HepG2 (cell line): ENCODE measurements at regions not wholly inside any gene's neighbourhood (a gene's known extent, or its start where the extent isn't known, plus 50 kb on each side); places are given as distances from the start of the nearest gene placed in this dataset.

Experiments used
- ARID5B ChIP-seq: IDR thresholded peaks from 2 replicates; pipeline ENCODE4 v1.4.0; 2020; ENCODE audit warnings: mild to moderate bottlenecking, missing genetic modification reagents
- ARNT2 ChIP-seq: sonication (generic); formaldehyde crosslinking; IDR thresholded peaks from 2 replicates; pipeline ENCODE4 v1.8.0; 2022; ENCODE audit warnings: mild to moderate bottlenecking, low read depth, missing genetic modification reagents, moderate library complexity
- ELF1 ChIP-seq: sonication (generic); formaldehyde crosslinking; IDR thresholded peaks from 2 replicates; pipeline ENCODE4 v1.4.0; 2020; ENCODE audit warnings: missing genetic modification reagents
- EP300 ChIP-seq, 3 experiments: sonication (generic) in 1 of 3; formaldehyde crosslinking in 1 of 3; IDR thresholded peaks; 2 replicates each; pipeline versions ENCODE4 v1.5.1 to v1.6.1; 2011 to 2020; ENCODE audit warnings: low read depth in 2 of 3, low read length in 2 of 3, borderline replicate concordance in 1 of 3, improper control_type of control experiment in 1 of 3, mild to moderate bottlenecking in 1 of 3, missing genetic modification reagents in 1 of 3, moderate library complexity in 1 of 3
- JUNB ChIP-seq: sonication (generic); formaldehyde crosslinking; IDR thresholded peaks from 2 replicates; pipeline ENCODE4 v1.8.0; 2022; ENCODE audit warnings: missing genetic modification reagents, mild to moderate bottlenecking, borderline replicate concordance
- PRDM4 ChIP-seq: sonication (generic); formaldehyde crosslinking; IDR thresholded peaks from 2 replicates; pipeline ENCODE4 v1.9.0; 2021; ENCODE audit warnings: missing genetic modification reagents, borderline replicate concordance
- SMC3 ChIP-seq: IDR thresholded peaks from 2 replicates; pipeline ENCODE4 v1.6.1; 2011; ENCODE audit warnings: low read length, improper control_type of control experiment
- ZNF432 ChIP-seq: sonication (generic); formaldehyde crosslinking; IDR thresholded peaks from 2 replicates; pipeline ENCODE4 v1.5.0; 2020; ENCODE audit warnings: missing genetic modification reagents, mild to moderate bottlenecking, borderline replicate concordance
- ZNF44 ChIP-seq: sonication (generic); formaldehyde crosslinking; IDR thresholded peaks from 2 replicates; pipeline ENCODE4 v1.5.1; 2020; ENCODE audit warnings: mild to moderate bottlenecking, missing genetic modification reagents

GRCh38 chr12:25818596-25819390 is 139.7 kb upstream of the RASSF8 start:
- no peak for TF ChIP-seq JUNB (CRISPR knock-in tag)
- TF ChIP-seq ZNF432 (CRISPR knock-in tag) = no peak
- TF ChIP-seq PRDM4 (CRISPR knock-in tag) = no peak
- no peak for TF ChIP-seq ZNF44 (CRISPR knock-in tag)
- TF ChIP-seq EP300 (IDR thresholded peaks at IDR 0.05; ENCODE audit: low read depth in 2 of 2, low read length in 2 of 2) = no peak
- TF ChIP-seq EP300 (CRISPR knock-in tag; IDR thresholded peaks at IDR 0.05; ENCODE audit: borderline replicate concordance) = no peak
- TF ChIP-seq SMC3 = no peak
- no peak for TF ChIP-seq ARID5B (CRISPR knock-in tag)
- TF ChIP-seq ELF1 (CRISPR knock-in tag) = no peak
- no peak for TF ChIP-seq ARNT2 (CRISPR knock-in tag)
